Glutamatergic neuron (in vitro differentiated cells): ENCODE measurements at regions not wholly inside any gene's neighbourhood (a gene's known extent, or its start where the extent isn't known, plus 50 kb on each side); places are given as distances from the start of the nearest gene placed in this dataset.

ENCODE experiments used
- DNase-seq: peaks from one replicate; pipeline ENCODE4 v3.0.0; 2022
- H3K27ac Mint-ChIP-seq: one replicate; pipeline ENCODE4 v1.8.0; 2020; ENCODE audit warnings: mild to moderate bottlenecking, mixed read lengths, inconsistent platforms; ENCODE audit not compliant: unreplicated experiment
- H3K27me3 Mint-ChIP-seq: one replicate; pipeline ENCODE4 v1.8.0; 2020; ENCODE audit warnings: mild to moderate bottlenecking, moderate library complexity, mixed read lengths, inconsistent platforms; ENCODE audit not compliant: unreplicated experiment
- H3K36me3 Mint-ChIP-seq: one replicate; pipeline ENCODE4 v1.8.0; 2020; ENCODE audit warnings: mild to moderate bottlenecking, mixed read lengths, inconsistent platforms; ENCODE audit not compliant: unreplicated experiment
- H3K4me1 Mint-ChIP-seq: one replicate; pipeline ENCODE4 v1.8.0; 2020; ENCODE audit warnings: mild to moderate bottlenecking, low read depth, mixed read lengths, inconsistent platforms; ENCODE audit not compliant: unreplicated experiment
- H3K4me3 Mint-ChIP-seq: one replicate; pipeline ENCODE4 v1.8.0; 2020; ENCODE audit warnings: mild to moderate bottlenecking, mixed read lengths, inconsistent platforms; ENCODE audit not compliant: unreplicated experiment
- H3K9me3 Mint-ChIP-seq: one replicate; pipeline ENCODE4 v1.8.0; 2020; ENCODE audit warnings: mild to moderate bottlenecking, moderate library complexity, mixed read lengths, inconsistent platforms; ENCODE audit not compliant: unreplicated experiment
- TF ChIP-seq, protein P1 (sequence below): fragments of 200-600 bp; sonication (generic); IDR thresholded peaks from one replicate; pipeline ENCODE4 v1.5.0; 2021; ENCODE audit not compliant: partially characterized antibody, unreplicated experiment

DNA sequence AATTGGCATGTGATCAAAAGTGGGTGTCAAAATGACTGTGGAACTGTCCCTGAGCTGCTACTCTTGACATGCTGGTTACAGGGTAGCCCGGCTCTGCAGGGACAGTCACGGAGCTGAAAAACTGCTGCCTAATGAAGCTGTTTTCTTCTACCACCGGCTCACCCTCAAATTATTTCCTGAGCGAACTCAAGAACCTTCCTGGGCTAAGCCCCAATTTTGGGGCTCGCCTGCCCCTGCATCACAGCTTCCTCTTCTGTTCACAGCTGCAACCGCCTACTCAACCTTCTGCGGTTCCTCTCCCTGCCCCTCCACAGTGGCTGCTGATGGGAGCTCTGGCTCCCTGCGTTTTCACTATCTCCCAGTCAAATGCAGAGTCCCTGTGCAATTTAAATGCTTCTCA lies 110.8 kb upstream of the MLN start:
- Mint-ChIP-seq H3K9me3 (peaks cover 5% of the 10 kb centered on the region), H3K4me1 (peaks cover 15% of the 10 kb centered on the region), H3K27ac (no peak overlapping the region), H3K4me3 (no peak overlapping the region), H3K27me3 (peaks cover 12% of the 10 kb centered on the region), H3K36me3 (no peaks in the 10 kb centered on the region)
- no peak for DNase-seq
- TF ChIP-seq, protein P1, sequence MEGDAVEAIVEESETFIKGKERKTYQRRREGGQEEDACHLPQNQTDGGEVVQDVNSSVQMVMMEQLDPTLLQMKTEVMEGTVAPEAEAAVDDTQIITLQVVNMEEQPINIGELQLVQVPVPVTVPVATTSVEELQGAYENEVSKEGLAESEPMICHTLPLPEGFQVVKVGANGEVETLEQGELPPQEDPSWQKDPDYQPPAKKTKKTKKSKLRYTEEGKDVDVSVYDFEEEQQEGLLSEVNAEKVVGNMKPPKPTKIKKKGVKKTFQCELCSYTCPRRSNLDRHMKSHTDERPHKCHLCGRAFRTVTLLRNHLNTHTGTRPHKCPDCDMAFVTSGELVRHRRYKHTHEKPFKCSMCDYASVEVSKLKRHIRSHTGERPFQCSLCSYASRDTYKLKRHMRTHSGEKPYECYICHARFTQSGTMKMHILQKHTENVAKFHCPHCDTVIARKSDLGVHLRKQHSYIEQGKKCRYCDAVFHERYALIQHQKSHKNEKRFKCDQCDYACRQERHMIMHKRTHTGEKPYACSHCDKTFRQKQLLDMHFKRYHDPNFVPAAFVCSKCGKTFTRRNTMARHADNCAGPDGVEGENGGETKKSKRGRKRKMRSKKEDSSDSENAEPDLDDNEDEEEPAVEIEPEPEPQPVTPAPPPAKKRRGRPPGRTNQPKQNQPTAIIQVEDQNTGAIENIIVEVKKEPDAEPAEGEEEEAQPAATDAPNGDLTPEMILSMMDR, result no peak

DNA sequence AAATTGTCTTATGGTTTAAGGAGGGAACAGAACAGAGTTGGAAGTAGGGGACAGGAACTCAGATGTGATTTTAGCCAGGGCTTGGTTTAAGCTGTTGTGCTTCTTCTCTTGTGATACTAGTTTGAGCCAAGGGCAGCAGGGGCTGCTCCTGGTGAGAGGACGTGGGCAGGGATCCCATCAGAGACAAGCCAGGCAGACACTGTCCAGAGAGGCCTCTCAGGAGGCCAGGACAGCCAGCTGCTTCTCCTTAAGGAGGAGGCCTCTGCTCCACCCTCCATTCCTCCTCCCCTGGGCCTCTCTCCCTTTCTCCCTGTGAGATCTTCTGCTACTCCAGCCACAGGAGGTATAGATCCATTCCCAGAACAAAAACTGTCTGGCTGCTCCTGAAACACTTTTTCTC lies 108.4 kb upstream of the MLN start:
- H3K27ac Mint-ChIP-seq, result no peak overlapping the region
- DNase-seq, result no peak
- peaks cover 13% of the 10 kb centered on the region for H3K27me3 Mint-ChIP-seq
- no peak overlapping the region for H3K4me3 Mint-ChIP-seq
- H3K36me3 Mint-ChIP-seq, result no peaks in the 10 kb centered on the region
- H3K4me1 Mint-ChIP-seq, result peaks cover 19% of the 10 kb centered on the region
- H3K9me3 Mint-ChIP-seq, result peaks cover 4% of the 10 kb centered on the region
- TF ChIP-seq, protein P1, result no peak

DNA sequence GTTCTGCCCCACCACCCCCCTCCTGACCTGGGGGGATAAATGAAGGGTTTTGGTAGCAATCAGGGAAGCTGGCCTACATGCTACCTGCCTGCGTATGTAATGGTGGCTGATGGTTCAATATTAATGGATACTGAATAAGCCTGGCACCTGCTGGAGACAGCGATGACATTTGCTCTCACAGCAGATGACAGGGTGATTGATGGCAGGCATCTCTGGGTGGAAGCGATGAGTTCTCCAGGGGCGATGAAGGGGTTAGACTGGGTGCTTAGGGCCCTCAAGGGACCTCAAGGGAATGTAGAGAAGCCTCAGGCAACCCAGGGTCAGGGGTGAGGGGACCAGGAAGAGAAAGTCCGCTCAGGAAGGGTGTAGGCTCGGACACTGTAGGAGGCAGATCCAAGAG lies 107.7 kb upstream of the MLN start:
- TF ChIP-seq, protein P1, result no peak
- Mint-ChIP-seq H3K4me1 (peaks cover 21% of the 10 kb centered on the region), H3K4me3 (no peak overlapping the region), H3K27ac (no peak overlapping the region), H3K9me3 (peaks cover 3% of the 10 kb centered on the region), H3K36me3 (no peaks in the 10 kb centered on the region), H3K27me3 (peaks cover 17% of the 10 kb centered on the region)
- DNase-seq, result no peak

DNA sequence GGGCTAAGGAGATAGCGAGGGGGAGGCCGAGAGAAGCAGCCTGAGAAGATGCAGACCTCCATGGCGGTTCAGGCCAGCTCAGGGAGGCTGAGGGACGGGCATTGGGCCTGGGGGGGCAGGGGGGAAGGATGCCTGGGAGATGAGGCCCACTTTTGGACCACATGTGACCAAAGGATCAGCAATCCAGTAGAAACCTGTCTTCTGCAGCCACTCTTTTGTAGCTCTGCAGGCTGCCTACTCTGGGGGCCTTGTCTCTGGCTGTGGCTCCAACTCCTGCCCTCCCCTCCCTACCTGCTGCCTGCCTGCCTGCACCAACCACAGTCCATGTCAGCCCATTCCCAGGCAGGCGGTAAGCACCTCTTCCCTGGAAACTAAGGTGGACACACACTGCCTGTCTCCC lies 106.8 kb upstream of the MLN start:
- H3K36me3 Mint-ChIP-seq, result no peaks in the 10 kb centered on the region
- no peak overlapping the region for H3K4me3 Mint-ChIP-seq
- H3K27ac Mint-ChIP-seq, result no peak overlapping the region
- H3K4me1 Mint-ChIP-seq, result peaks cover 24% of the 10 kb centered on the region
- H3K27me3 Mint-ChIP-seq, result peaks cover 17% of the 10 kb centered on the region
- no peaks in the 10 kb centered on the region for H3K9me3 Mint-ChIP-seq
- DNase-seq, result no peak
- TF ChIP-seq, protein P1, result no peak

DNA sequence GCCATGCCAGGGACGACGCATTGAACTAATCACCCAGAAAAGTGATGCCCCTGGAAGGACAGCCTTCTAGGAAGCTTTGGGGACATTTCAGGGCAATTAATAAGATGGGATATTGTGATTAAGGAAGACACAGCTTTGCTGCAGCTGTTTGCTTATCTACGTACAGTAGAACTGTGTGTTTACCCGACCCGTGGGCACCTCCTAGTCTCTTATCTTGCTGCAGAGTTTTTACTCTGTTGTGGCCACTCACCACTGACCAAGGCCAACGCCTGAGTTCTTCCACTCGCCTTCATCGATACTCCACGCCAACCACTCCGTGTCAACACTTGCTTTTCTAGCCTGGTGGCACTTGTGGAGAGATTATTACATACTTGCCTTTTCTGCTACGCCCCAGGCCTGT lies 105.9 kb upstream of the MLN start:
- Mint-ChIP-seq H3K27ac (no peak overlapping the region), H3K27me3 (peaks cover 17% of the 10 kb centered on the region), H3K36me3 (no peaks in the 10 kb centered on the region), H3K4me1 (peaks cover 27% of the 10 kb centered on the region), H3K4me3 (no peak overlapping the region), H3K9me3 (peaks cover 3% of the 10 kb centered on the region)
- TF ChIP-seq, protein P1, result no peak
- DNase-seq, result no peak
